Right lobe of liver (tissue), 4 donors: ENCODE measurements at regions not wholly inside any gene's neighbourhood (a gene's known extent, or its start where the extent isn't known, plus 50 kb on each side); places are given as distances from the start of the nearest gene placed in this dataset.
"Not testable (repeated sequence)": the region's sequence is repeated elsewhere in the genome, so short reads cannot be mapped to it uniquely, and the experiment has no call there.

Experiments used
- POLR2A ChIP-seq: fragments of 450-650 bp; IDR thresholded peaks from one replicate; pipeline ENCODE4 v1.6.1; 2017; ENCODE audit warnings: antibody characterized with exemption, mild to moderate bottlenecking
- TF ChIP-seq, protein P1 (sequence below), 4 donors: fragments of 200-600 bp in 3 of 4; fragments of 450-650 bp in 1 of 4; IDR thresholded peaks; one replicate each; pipeline versions ENCODE4 v1.5.1 to v1.8.0; 2016 to 2022; ENCODE audit warnings: antibody characterized with exemption in 4 of 4, mild to moderate bottlenecking in 2 of 4
- donor health status: DM: no; HTN: no; CAD: no.
- donor health status: DM: no; HTN: no; CAD: no.
- donor health status: DM: no; HTN: yes; CAD: no.

DNA sequence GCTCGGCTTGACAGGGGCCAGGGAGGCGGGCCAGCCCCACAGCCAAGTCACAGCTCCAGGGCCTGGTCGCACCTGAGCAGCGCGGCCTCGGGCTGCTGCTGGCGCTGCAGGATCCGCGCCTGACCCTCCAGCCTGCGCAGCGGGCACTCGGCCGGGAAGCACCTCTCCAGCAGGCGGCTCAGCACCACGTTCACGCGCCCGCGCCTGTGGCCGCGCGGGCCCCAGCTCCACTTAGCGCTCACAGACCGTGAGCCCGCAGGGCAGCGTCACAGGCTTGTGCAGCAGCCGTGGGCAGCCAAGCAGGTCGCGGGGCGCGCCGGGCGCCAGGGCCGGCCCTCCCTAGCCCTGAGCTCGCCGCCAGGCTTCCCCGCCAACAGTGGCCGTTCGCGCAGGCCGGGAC is 90.7 kb downstream of the POTEB2 start:
- TF ChIP-seq POLR2A: not testable (repeated sequence)
- TF ChIP-seq, protein P1, sequence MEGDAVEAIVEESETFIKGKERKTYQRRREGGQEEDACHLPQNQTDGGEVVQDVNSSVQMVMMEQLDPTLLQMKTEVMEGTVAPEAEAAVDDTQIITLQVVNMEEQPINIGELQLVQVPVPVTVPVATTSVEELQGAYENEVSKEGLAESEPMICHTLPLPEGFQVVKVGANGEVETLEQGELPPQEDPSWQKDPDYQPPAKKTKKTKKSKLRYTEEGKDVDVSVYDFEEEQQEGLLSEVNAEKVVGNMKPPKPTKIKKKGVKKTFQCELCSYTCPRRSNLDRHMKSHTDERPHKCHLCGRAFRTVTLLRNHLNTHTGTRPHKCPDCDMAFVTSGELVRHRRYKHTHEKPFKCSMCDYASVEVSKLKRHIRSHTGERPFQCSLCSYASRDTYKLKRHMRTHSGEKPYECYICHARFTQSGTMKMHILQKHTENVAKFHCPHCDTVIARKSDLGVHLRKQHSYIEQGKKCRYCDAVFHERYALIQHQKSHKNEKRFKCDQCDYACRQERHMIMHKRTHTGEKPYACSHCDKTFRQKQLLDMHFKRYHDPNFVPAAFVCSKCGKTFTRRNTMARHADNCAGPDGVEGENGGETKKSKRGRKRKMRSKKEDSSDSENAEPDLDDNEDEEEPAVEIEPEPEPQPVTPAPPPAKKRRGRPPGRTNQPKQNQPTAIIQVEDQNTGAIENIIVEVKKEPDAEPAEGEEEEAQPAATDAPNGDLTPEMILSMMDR (IDR thresholded peaks at IDR 0.05): not testable (repeated sequence)
